Fibroblast of pulmonary artery (primary cell): ENCODE measurements at regions not wholly inside any gene's neighbourhood (a gene's known extent, or its start where the extent isn't known, plus 50 kb on each side); places are given as distances from the start of the nearest gene placed in this dataset.

Source experiments
- DNase-seq: peaks from one replicate; pipeline ENCODE4 v3.0.0-alpha.2; 2010; ENCODE audit warnings: low read depth
- H3K4me3 ChIP-seq: replicated peaks from 2 replicates; pipeline ENCODE4 v1.5.1; 2011; ENCODE audit warnings: low read depth, mild to moderate bottlenecking, control low read depth, low read length, moderate library complexity
- CTCF ChIP-seq: IDR thresholded peaks from 2 replicates; pipeline ENCODE4 v1.5.1; 2011; ENCODE audit warnings: mild to moderate bottlenecking, control low read depth, low read length, inconsistent platforms; ENCODE audit errors: missing control alignments

GRCh38 chr4:31034550-31034949 is 314.4 kb downstream of the PCDH7 start:
- DNase-seq = no peak
- TF ChIP-seq CTCF = no peak
- H3K4me3 ChIP-seq = no peak overlapping the region

- no peak overlapping the region for H3K4me3 ChIP-seq
- no peak for DNase-seq
- TF ChIP-seq CTCF = no peak
Measured at GRCh38 chr4:31035761-31036160, 315.6 kb downstream of the PCDH7 start.

- no peak overlapping the region for H3K4me3 ChIP-seq
- DNase-seq = no peak
- TF ChIP-seq CTCF = no peak
Measured at GRCh38 chr4:31037703-31038102, 317.5 kb downstream of the PCDH7 start.

GRCh38 chr4:31039382-31039781 is 319.2 kb downstream of the PCDH7 start:
- no peak for DNase-seq
- H3K4me3 ChIP-seq = no peak overlapping the region
- TF ChIP-seq CTCF = no peak

GRCh38 chr4:31040106-31040505 is 319.9 kb downstream of the PCDH7 start:
- TF ChIP-seq CTCF = no peak
- DNase-seq = no peak
- H3K4me3 ChIP-seq = no peak overlapping the region

- H3K4me3 ChIP-seq = no peak overlapping the region
- DNase-seq = no peak
- no peak for TF ChIP-seq CTCF
Measured at GRCh38 chr4:31041385-31041784, 321.2 kb downstream of the PCDH7 start.

- DNase-seq = no peak
- TF ChIP-seq CTCF = no peak
- H3K4me3 ChIP-seq = no peak overlapping the region
Measured at GRCh38 chr4:31041853-31042252, 321.7 kb downstream of the PCDH7 start.
